Type B pancreatic cell (in vitro differentiated cells): ENCODE measurements at regions not wholly inside any gene's neighbourhood (a gene's known extent, or its start where the extent isn't known, plus 50 kb on each side); places are given as distances from the start of the nearest gene placed in this dataset.

ENCODE experiments used
- DNase-seq: peaks from one replicate; pipeline ENCODE4 v3.0.0; 2021; ENCODE audit warnings: mixed read lengths; ENCODE audit not compliant: unreplicated experiment; ENCODE audit errors: extremely low spot score
- H3K27ac Mint-ChIP-seq: 2 replicates; pipeline ENCODE4 v1.8.0; 2021; ENCODE audit warnings: mild to moderate bottlenecking, mixed read lengths
- H3K27me3 Mint-ChIP-seq: 2 replicates; pipeline ENCODE4 v1.8.0; 2021; ENCODE audit warnings: mixed read lengths
- H3K36me3 Mint-ChIP-seq: 2 replicates; pipeline ENCODE4 v1.8.0; 2021; ENCODE audit warnings: mixed read lengths
- H3K4me1 Mint-ChIP-seq: one replicate; pipeline ENCODE4 v1.8.0; 2021; ENCODE audit warnings: mixed read lengths; ENCODE audit not compliant: unreplicated experiment
- H3K4me3 Mint-ChIP-seq: 2 replicates; pipeline ENCODE4 v1.8.0; 2021; ENCODE audit warnings: mild to moderate bottlenecking, mixed read lengths
- H3K9me3 Mint-ChIP-seq: 2 replicates; pipeline ENCODE4 v1.8.0; 2021; ENCODE audit warnings: mixed read lengths
- TF ChIP-seq, protein P1 (sequence below): fragments of 200-600 bp; sonication (generic); conservative IDR thresholded peaks from 2 replicates; pipeline ENCODE4 v1.5.0; 2021; ENCODE audit warnings: antibody characterized with exemption, mild to moderate bottlenecking

GRCh38 chr6:149213829-149214228, 103.7 kb upstream of the TAB2 start:
- no peak overlapping the region for H3K4me3 Mint-ChIP-seq
- H3K36me3 Mint-ChIP-seq, result no peaks in the 10 kb centered on the region
- no peaks in the 10 kb centered on the region for H3K27me3 Mint-ChIP-seq
- peaks cover 5% of the 10 kb centered on the region for H3K9me3 Mint-ChIP-seq
- DNase-seq, result no peak
- no peak overlapping the region for H3K27ac Mint-ChIP-seq
- peaks cover 13% of the 10 kb centered on the region for H3K4me1 Mint-ChIP-seq
- TF ChIP-seq, protein P1, sequence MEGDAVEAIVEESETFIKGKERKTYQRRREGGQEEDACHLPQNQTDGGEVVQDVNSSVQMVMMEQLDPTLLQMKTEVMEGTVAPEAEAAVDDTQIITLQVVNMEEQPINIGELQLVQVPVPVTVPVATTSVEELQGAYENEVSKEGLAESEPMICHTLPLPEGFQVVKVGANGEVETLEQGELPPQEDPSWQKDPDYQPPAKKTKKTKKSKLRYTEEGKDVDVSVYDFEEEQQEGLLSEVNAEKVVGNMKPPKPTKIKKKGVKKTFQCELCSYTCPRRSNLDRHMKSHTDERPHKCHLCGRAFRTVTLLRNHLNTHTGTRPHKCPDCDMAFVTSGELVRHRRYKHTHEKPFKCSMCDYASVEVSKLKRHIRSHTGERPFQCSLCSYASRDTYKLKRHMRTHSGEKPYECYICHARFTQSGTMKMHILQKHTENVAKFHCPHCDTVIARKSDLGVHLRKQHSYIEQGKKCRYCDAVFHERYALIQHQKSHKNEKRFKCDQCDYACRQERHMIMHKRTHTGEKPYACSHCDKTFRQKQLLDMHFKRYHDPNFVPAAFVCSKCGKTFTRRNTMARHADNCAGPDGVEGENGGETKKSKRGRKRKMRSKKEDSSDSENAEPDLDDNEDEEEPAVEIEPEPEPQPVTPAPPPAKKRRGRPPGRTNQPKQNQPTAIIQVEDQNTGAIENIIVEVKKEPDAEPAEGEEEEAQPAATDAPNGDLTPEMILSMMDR, result no peak

GRCh38 chr6:149216459-149216858, 101.1 kb upstream of the TAB2 start:
- Mint-ChIP-seq H3K4me1 (peaks cover 6% of the 10 kb centered on the region), H3K4me3 (no peak overlapping the region), H3K9me3 (no peaks in the 10 kb centered on the region), H3K27ac (no peak overlapping the region), H3K36me3 (no peaks in the 10 kb centered on the region), H3K27me3 (no peaks in the 10 kb centered on the region)
- TF ChIP-seq, protein P1, result no peak
- no peak for DNase-seq

DNA sequence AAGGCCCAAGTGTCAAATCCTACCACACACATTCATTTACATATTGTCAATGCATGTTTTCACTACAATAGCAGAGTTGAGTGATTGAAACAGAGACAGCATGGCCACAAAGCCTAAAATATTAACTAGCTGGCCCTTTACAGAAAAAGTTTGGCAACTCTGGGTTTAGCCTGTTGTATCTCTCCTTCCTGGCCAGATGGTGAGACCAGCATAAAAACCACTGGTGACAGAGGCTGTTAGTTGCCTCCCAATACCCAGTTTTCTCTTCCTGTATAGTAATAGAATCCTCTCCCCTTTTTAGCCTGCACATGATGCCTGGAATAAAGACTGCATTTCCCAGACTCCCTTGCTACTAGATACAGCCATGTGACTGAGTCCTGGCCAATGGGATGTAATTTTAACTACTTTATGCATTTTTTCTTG, 100.0 kb upstream of the TAB2 start:
- H3K9me3 Mint-ChIP-seq, result no peaks in the 10 kb centered on the region

DNA sequence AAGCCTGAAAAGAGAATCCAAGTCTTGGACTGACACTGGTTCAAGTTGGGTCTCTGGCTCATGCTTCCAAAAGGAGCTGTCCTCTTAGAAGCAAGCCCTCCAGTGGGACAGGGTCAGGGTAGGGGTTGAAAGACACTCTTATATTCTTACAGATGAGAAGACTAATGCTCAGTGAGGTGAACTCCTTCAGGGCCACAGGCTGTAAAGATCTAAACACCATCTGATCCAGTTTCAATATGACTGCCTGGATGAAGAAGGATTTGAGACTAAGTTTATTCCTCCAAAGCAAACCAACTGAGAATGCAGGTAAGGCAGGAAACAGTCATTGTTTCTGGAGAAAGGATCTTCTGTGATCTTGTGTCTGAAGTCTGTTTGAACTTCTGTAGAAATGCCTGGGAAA, 99.0 kb upstream of the TAB2 start:
- DNase-seq, result no peak
- Mint-ChIP-seq H3K9me3 (no peaks in the 10 kb centered on the region), H3K27ac (no peak overlapping the region), H3K36me3 (no peaks in the 10 kb centered on the region), H3K4me3 (no peak overlapping the region), H3K27me3 (no peaks in the 10 kb centered on the region), H3K4me1 (peaks cover 15% of the 10 kb centered on the region)
- TF ChIP-seq, protein P1, result no peak

More for the DNA sequence above, 100.0 kb upstream of the TAB2 start:
- H3K4me1 Mint-ChIP-seq, result peaks cover 6% of the 10 kb centered on the region
- H3K4me3 Mint-ChIP-seq, result no peak overlapping the region
- no peaks in the 10 kb centered on the region for H3K27me3 Mint-ChIP-seq
- DNase-seq, result no peak
- TF ChIP-seq, protein P1, result no peak
- H3K27ac Mint-ChIP-seq, result no peak overlapping the region
- H3K36me3 Mint-ChIP-seq, result no peaks in the 10 kb centered on the region

- Mint-ChIP-seq H3K27ac (no peak overlapping the region), H3K36me3 (no peaks in the 10 kb centered on the region), H3K4me1 (peaks cover 20% of the 10 kb centered on the region), H3K27me3 (no peaks in the 10 kb centered on the region), H3K4me3 (no peak overlapping the region), H3K9me3 (no peaks in the 10 kb centered on the region)
- TF ChIP-seq, protein P1, result no peak
- DNase-seq, result no peak
Observed at GRCh38 chr6:149218915-149219314, 98.6 kb upstream of the TAB2 start.
